Stimulated activated CD8-positive, alpha-beta memory T cell treated with anti-CD3 and anti-CD28 coated beads, Interleukin-4, amount 100 ng/mL, for 48 hours (primary cell): ENCODE measurements at regions not wholly inside any gene's neighbourhood (a gene's known extent, or its start where the extent isn't known, plus 50 kb on each side); places are given as distances from the start of the nearest gene placed in this dataset.
"Not testable (repeated sequence)": the region's sequence is repeated elsewhere in the genome, so short reads cannot be mapped to it uniquely, and the experiment has no call there.

Experiments used
- DNase-seq: peaks from one replicate; pipeline ENCODE4 v3.0.0-alpha.2; 2020

GRCh38 chr5:8828596-8829322, 717.1 kb downstream of the SEMA5A start:
- DNase-seq: no peak

GRCh38 chr5:8829323-8830029, 716.4 kb downstream of the SEMA5A start:
- DNase-seq: no peak

GRCh38 chr5:8831251-8831650, 714.6 kb downstream of the SEMA5A start:
- DNase-seq: no peak

DNA sequence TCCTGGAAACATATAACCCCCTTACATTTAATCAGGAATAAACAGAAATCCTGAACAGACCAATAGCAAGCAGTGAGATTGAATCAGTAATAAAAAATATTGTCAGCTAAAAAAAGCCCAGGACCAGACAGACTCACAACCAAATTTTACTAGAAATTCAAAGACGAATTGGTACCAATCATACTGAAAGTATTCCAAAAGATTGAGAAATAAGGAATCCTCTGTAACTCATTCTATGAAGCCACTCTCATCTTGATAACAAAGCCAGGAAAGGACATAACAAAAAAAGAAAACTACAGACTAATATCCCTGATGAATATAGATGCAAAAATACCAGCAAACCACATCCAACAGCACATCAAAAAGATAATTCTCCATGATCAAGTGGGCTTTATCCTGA, 714.0 kb downstream of the SEMA5A start:
- no peak for DNase-seq

GRCh38 chr5:8839361-8840055, 706.4 kb downstream of the SEMA5A start:
- no peak for DNase-seq

GRCh38 chr5:8840237-8840636, 705.6 kb downstream of the SEMA5A start:
- DNase-seq: no peak

DNA sequence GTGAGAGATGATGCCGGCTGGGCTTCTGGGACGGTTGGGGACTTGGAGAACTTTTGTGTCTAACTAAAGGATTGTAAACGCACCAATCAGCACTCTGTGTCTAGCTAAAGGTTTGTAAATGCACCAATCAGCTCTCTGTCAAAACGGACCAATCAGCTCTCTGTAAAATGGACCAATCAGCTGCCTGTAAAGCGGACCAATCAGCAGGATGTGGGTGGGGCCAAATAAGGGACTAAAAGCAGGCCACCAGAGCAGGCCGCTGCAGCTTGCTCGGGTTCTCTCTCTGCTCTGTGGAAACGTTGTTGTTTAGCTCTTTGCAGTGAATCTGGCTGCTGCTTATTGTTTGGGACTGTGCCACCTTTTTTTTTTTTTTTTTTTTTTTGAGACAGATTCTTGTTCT, 705.1 kb downstream of the SEMA5A start:
- not testable (repeated sequence) for DNase-seq

- DNase-seq: no peak
These were observed 702.8 kb downstream of the SEMA5A start for GRCh38 chr5:8842971-8843551.

- DNase-seq: no peak
These were observed 702.1 kb downstream of the SEMA5A start for GRCh38 chr5:8843771-8844170.

GRCh38 chr5:8844206-8844605, 701.7 kb downstream of the SEMA5A start:
- no peak for DNase-seq

DNA sequence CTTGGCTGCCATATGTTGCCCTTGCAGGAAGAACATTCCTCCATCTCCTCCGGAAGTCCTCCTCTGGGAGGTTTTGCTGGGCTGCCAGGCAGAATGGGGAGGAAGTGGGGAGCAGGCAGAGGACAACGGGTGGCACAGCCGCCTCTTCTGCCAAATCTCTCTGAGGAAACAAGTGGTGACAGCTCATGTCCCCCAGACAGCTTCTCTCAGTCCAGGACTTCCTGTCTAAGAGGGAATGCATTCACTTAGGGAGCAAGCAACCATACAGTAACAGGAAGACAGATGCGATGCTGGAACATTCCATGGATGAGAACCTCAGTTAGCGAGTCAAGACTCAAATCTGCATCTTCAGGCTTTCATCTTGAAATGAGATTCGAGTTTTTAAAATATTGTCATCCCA, 701.0 kb downstream of the SEMA5A start:
- DNase-seq: no peak

GRCh38 chr5:8845296-8845695, 700.6 kb downstream of the SEMA5A start:
- DNase-seq: no peak

GRCh38 chr5:8848366-8848765, 697.5 kb downstream of the SEMA5A start:
- no peak for DNase-seq

DNA sequence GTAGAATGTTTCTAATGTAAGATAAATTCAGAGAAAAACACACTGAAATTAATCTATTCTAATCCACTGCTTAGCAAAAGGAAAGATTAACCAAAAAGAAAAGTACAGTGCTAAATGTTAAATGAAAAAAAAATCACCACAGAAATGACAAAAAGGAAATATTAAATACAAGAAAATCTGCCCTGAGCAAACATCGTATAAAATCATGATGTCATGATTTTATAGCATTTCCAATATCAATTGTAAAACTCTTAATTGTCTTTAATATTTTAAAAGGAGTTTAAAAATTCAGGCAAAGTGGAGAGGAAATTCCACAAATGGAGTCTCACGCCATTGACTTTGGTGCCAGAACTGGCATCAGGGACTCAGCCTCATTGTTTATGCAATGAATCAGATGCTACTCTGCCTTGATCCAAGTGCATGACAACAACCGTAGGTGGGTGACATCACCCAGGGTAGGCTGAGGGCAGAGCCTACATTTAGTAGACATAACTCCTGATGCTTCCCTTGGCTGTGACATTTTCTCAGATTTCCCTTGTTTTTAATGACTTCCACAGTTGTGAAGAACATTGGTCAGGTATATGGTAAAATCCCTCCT, 696.8 kb downstream of the SEMA5A start:
- DNase-seq: no peak

- DNase-seq: no peak
These were observed 694.8 kb downstream of the SEMA5A start for GRCh38 chr5:8851101-8851500.

DNA sequence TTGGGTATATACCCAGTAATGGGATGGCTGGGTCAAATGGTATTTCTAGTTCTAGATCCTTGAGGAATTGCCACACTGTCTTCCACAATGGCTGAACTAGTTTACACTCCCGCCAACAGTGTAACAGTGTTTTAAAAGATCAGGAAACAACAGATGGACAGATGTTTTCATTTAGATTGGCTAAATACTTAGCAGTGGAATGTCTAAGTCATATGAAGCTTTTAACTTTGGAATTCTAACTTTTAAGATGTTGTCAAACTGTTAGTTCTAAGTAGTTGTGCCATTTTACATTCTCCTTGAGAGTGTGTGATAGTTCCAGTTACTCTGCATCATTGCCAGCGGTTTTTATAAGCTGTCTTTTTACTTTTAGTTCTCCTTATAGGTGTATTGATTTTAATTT, 688.8 kb downstream of the SEMA5A start:
- no peak for DNase-seq

GRCh38 chr5:8861764-8862163, 684.1 kb downstream of the SEMA5A start:
- no peak for DNase-seq

- DNase-seq: no peak
These were observed 681.8 kb downstream of the SEMA5A start for GRCh38 chr5:8864053-8864452.

DNA sequence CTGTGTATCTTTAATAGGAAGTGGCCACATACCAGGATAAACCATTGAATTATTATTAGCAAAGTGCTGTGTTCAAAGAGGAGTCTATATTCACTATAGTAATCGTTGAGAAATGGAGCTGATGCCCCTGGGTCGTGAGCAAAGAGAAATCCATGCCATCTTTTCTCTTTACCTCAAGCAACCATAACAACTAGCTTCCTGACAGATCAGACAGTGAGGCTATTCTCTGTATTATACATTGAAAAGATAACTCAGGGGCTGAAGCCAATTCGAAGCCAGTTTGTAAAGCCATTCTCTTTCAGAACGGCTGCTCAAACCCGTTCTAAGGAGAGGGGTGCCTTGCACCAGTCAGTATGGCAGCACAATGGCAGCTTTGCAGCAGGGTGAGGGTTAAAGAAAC, 680.6 kb downstream of the SEMA5A start:
- DNase-seq: no peak

DNA sequence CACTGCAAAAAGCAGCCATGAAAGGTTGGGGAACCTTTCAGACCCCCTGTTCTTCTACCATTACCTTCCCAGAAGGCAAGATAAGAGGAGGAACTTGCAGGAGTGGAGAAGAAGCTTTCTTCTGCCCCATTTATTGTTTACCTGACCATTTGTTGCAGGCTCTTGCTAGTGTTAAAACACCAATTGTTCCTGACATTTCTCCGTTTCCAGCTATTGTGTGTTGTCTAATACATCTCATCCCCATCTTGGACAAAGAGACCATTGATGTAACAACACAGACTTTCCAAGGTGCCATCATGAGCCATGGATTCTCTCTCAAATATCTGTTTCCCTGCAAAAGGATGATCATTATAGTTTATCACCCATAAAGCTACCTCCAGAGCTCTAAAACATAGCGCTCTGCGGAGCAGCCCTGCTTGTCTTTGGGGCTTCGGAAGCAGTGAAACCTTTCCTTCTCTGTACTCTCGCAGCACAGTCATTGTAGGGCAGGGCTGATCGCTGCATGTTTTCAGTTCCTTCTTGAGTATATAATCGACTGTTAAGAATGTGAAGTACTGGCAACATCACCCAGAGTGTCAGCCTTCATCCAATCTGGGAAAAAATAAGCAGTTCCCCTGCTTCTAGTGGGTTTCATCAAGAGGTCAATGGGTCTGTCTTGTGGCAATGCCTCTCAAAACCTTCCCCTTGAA, 680.0 kb downstream of the SEMA5A start:
- DNase-seq: no peak

DNA sequence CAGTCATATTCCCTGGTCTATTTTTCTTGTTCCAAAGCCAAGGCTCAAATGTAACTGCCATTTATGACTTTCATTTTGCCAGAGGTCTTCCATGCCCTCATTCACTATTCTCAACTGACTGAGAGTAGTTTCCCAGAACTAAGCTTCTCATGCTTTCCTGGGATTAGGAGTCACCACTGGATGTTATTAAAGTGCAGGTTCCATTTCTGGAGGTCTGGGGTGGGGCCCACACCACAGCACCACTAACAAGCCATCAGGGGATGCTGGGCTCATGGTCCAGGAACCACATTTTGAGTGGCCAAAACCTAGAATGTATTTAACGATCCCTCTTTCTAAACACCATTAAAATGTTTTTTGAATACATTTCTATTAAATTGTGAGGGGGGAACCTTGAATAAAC, 677.6 kb downstream of the SEMA5A start:
- no peak for DNase-seq

DNA sequence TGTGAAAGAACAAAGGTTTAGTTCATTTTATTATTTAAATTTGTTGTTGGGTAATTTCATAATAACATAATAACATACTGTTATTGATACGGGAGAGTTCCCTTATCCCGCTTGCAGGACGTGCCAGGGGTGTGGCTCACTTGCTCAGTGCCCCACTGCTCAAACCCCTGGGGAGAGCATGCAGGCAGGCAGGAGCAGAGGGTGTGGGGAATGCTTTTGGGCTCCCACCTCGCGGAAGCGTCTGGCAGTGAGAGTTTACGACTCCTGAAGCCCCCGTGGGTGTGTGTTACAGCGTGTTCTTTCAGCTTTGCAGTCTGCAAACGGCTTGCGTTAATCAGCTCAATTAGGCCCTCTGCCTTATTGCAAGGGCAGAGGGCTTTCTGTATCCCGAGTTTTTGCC, 675.9 kb downstream of the SEMA5A start:
- no peak for DNase-seq
